Common myeloid progenitor, CD34-positive (primary cell): ENCODE measurements at regions not wholly inside any gene's neighbourhood (a gene's known extent, or its start where the extent isn't known, plus 50 kb on each side); places are given as distances from the start of the nearest gene placed in this dataset.

Source experiments
- CTCF ChIA-PET: fragments of 350-600 bp; sonication (Branson Sonifier 250); formaldehyde crosslinking; loops from one replicate; lab custom pipeline; 2021; ENCODE audit warnings: antibody characterized with exemption; lab: Charles Lee
- POLR2A ChIA-PET: fragments of 350-600 bp; sonication (Branson Sonifier 250); formaldehyde crosslinking; loops from one replicate; lab custom pipeline; 2021; ENCODE audit warnings: antibody characterized with exemption; lab: Charles Lee
- DNase-seq, 3 donors: peaks; one replicate each; pipeline versions ENCODE4 v3.0.0 to v3.0.0-alpha.2; 2013
- H3K27ac ChIP-seq, 2 experiments: 1 replicate in 1 of 2; 2 replicates in 1 of 2; pipeline ENCODE4 v1.7.0; 2013; ENCODE audit warnings: inconsistent platforms in 2 of 2, low read length in 2 of 2, mild to moderate bottlenecking in 2 of 2, low read depth in 1 of 2, moderate library complexity in 1 of 2; ENCODE audit not compliant: severe bottlenecking in 2 of 2, insufficient read depth in 1 of 2, poor library complexity in 1 of 2
- H3K27me3 ChIP-seq, 5 experiments: replicated peaks in 2 of 5; 1 replicate in 3 of 5; 2 replicates in 2 of 5; pipeline versions ENCODE4 v1.6.1 to v1.7.0; 2013; ENCODE audit warnings: low read length in 4 of 5, mild to moderate bottlenecking in 2 of 5, moderate library complexity in 2 of 5, inconsistent platforms in 1 of 5; ENCODE audit not compliant: insufficient read depth in 5 of 5, control insufficient read depth in 4 of 5
- H3K36me3 ChIP-seq, 4 experiments: 1 replicate in 2 of 4; 2 replicates in 2 of 4; pipeline versions ENCODE4 v1.6.1 to v1.7.0; 2013; ENCODE audit warnings: low read length in 3 of 4, control low read depth in 1 of 4, mild to moderate bottlenecking in 1 of 4; ENCODE audit not compliant: control insufficient read depth in 4 of 4, insufficient read depth in 4 of 4
- H3K4me1 ChIP-seq, 4 experiments: 1 replicate in 3 of 4; 2 replicates in 1 of 4; pipeline versions ENCODE4 v1.6.1 to v1.7.1; 2013; ENCODE audit warnings: low read length in 3 of 4, mild to moderate bottlenecking in 3 of 4, control low read depth in 1 of 4, inconsistent platforms in 1 of 4, moderate library complexity in 1 of 4; ENCODE audit not compliant: control insufficient read depth in 4 of 4, insufficient read depth in 4 of 4; ENCODE audit errors: control extremely low read depth in 1 of 4
- H3K4me3 ChIP-seq, 7 experiments: 1 replicate in 4 of 7; 2 replicates in 3 of 7; pipeline versions ENCODE4 v1.5.1 to v1.7.0; 2013; ENCODE audit warnings: mild to moderate bottlenecking in 7 of 7, low read length in 6 of 7, moderate library complexity in 6 of 7, inconsistent platforms in 2 of 7, low read depth in 2 of 7, control low read depth in 1 of 7; ENCODE audit not compliant: insufficient read depth in 4 of 7, control insufficient read depth in 1 of 7; ENCODE audit errors: extremely low read depth in 1 of 7
- H3K9me3 ChIP-seq, 5 experiments: 1 replicate in 4 of 5; 2 replicates in 1 of 5; pipeline versions ENCODE4 v1.6.1 to v1.7.1; 2013; ENCODE audit warnings: low read length in 4 of 5, mild to moderate bottlenecking in 2 of 5, inconsistent platforms in 1 of 5, low read depth in 1 of 5, moderate library complexity in 1 of 5; ENCODE audit not compliant: control insufficient read depth in 4 of 5, insufficient read depth in 2 of 5; ENCODE audit errors: control extremely low read depth in 1 of 5
- WGBS: methylation state at CpG from one replicate; pipeline ENCODE4 v1.1.5; 2013; ENCODE audit not compliant: insufficient coverage; 5-methylcytosine and 5-hydroxymethylcytosine counted together

DNA sequence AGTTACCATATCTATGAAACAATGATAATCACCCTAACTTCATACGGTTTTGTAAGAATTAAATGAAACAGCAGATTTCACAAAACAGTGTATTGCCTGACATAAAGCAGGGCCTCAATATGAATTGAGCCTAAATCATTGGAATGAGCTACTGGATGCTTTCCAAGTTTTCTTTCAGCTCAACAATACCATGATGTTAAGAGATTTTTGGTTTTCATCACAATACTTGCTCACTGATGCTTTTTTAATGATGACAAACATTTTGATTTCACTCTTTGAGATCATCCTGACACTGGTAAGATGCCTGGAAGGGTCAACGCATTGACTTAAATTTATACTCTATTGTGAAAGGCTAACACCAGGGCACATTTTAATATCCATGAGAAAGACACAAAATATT lies 377.5 kb downstream of the ZNF521 start:
- H3K4me3 ChIP-seq, result no peak overlapping the region
- ChIA-PET POLR2A (no interaction called here), CTCF (no interaction called here)
- WGBS, result no CpG with 5 or more reads among the region's 2 CpGs
- no peak for DNase-seq
- no peaks in the 10 kb centered on the region for H3K4me1 ChIP-seq
- no peaks in the 10 kb centered on the region for H3K9me3 ChIP-seq
- no peaks in the 10 kb centered on the region for H3K36me3 ChIP-seq
- no peak overlapping the region for H3K27ac ChIP-seq
- H3K27me3 ChIP-seq, result no peaks in the 10 kb centered on the region

GRCh38 chr18:24975496-24976372 lies 376.2 kb downstream of the ZNF521 start:
- 93% methylated on average over 3 of the region's 6 CpGs for WGBS
- Histone ChIP-seq H3K4me1 (no peaks in the 10 kb centered on the region), H3K27ac (no peak overlapping the region), H3K9me3 (no peaks in the 10 kb centered on the region), H3K36me3 (no peaks in the 10 kb centered on the region), H3K4me3 (no peak overlapping the region), H3K27me3 (no peaks in the 10 kb centered on the region)
- CTCF ChIA-PET, result interaction anchor here (0.8 kb wide), 1 partner anchor 20 kb away, joined by 3 read pairs; no protein-coding TSS in a partner anchor
- POLR2A ChIA-PET, result no interaction called here
- no peak for DNase-seq

DNA sequence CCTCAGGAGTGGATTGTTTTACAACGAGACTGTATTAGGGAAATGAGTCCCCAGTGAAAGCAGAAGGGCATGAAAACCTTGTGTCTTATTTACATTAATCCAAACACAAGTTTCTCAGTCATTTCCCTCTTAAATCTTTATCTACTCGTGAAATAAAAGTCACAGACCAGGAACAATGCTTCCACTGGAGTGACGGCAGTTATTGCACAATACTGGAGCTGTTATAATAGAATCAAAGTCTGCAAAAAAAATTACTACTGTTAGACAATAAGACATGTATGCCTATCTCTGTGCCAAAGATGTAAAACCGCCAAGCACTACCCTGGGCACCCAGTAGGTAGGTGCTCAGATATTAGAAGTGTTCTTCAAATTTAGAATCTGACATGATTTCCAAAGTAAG lies 375.5 kb downstream of the ZNF521 start:
- 100% methylated on average over 1 of the region's 4 CpGs for WGBS
- H3K36me3 ChIP-seq, result no peaks in the 10 kb centered on the region
- H3K4me3 ChIP-seq, result no peak overlapping the region
- DNase-seq, result no peak
- H3K27me3 ChIP-seq, result no peaks in the 10 kb centered on the region
- H3K9me3 ChIP-seq, result no peaks in the 10 kb centered on the region
- H3K4me1 ChIP-seq, result no peaks in the 10 kb centered on the region
- ChIA-PET POLR2A (no interaction called here), CTCF (no interaction called here)
- no peak overlapping the region for H3K27ac ChIP-seq

DNA sequence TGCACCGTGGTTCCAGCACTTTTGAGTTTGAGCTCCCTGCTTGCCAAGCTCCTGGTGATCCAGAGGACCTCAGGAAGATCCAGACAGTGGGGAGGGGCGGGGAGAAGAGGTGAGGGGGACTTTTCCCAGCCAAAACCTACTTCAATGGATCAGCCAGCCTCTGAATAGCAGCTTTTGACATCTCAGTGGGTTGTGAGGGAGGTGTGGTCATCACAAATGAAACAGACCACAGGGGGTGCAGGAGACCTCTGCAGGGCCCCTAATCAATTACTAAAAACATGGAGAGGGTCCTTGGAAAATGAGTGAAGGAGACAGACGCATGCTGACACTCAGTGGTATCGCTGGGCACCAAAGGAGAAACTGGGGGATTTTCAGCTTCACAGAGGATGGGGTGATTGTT lies 372.7 kb downstream of the ZNF521 start:
- Histone ChIP-seq H3K27ac (no peak overlapping the region), H3K9me3 (no peaks in the 10 kb centered on the region), H3K4me3 (no peak overlapping the region), H3K4me1 (no peaks in the 10 kb centered on the region), H3K36me3 (no peaks in the 10 kb centered on the region), H3K27me3 (no peaks in the 10 kb centered on the region)
- no peak for DNase-seq
- 90% methylated on average over 2 of the region's 4 CpGs for WGBS
- CTCF ChIA-PET, result no interaction called here
- POLR2A ChIA-PET, result no interaction called here

DNA sequence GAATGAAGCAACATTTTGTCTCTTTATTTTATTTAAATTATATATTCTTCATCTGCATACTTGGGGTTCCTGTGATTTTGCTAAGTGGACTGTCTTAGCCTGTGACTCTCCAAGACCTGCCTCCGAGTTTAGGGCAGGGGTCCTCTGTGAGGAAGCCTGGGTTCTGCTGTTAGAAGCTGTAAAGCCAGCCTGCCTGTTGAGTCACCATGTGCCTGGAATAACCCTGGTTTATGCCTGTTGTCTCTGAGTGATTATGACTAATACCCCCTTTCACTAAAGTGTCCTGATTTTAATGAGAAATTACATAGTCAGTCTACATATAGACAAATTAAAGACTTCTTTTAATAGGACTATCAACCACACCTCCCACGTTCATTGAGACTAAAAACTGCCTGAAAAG lies 369.1 kb downstream of the ZNF521 start:
- Histone ChIP-seq H3K9me3 (no peaks in the 10 kb centered on the region), H3K4me1 (no peaks in the 10 kb centered on the region), H3K36me3 (no peaks in the 10 kb centered on the region), H3K27ac (no peak overlapping the region), H3K4me3 (no peak overlapping the region), H3K27me3 (no peaks in the 10 kb centered on the region)
- ChIA-PET CTCF (no interaction called here), POLR2A (no interaction called here)
- DNase-seq, result no peak
- 97% methylated on average over 2 of the region's 2 CpGs for WGBS

DNA sequence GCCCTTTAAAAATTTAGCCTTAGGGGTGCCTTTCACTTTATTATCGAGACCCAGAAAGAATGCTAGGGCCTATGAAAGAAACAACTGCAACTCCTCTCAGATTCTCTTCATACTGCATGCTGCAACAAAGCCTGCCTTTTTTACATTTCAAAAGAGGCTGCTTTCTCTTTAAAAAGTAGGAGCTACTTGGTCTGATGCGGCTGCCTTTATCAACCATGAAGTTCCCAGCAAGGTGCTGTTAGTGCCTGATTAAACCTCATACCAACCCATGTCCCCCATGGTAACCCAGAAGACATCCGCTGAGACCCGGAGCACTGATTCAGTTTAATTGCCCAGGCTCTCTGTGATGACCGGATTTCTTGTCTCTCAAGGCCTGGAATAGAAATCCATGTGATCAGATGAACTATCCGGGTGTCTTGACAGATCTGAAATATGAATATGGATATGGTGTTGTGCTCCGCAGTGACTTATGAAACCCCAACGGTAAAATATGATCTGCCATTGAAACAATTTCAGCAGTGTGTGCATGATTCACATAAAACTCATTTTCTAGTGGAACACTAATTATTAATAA lies 368.3 kb downstream of the ZNF521 start:
- POLR2A ChIA-PET, result no interaction called here

DNA sequence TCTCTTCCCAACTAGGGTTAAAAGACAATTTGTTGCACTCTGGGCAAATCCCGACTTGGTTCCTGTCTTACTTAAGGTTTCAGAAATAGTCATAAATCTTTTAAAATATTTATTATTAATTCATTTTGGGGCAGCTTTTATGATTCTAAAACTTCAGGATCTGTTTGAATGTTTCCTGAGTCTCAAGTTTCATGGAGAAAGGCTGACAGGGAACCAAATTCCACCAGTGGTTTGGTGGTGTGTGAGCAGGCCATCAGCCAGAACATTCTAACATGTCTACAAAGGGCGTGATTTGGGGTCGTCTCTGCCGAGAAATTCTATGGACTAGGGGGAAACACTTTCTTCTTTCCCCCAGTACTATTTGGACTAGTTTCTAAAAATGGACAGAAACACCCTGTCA lies 366.4 kb downstream of the ZNF521 start:
- H3K4me3 ChIP-seq, result no peak overlapping the region
- no peak overlapping the region for H3K27ac ChIP-seq
- H3K4me1 ChIP-seq, result peaks cover 0 to 6% (median 2%) of the 10 kb centered on the region in 4 experiments
- H3K9me3 ChIP-seq, result no peaks in the 10 kb centered on the region
- 96% methylated on average over 3 of the region's 4 CpGs for WGBS
- no peaks in the 10 kb centered on the region for H3K36me3 ChIP-seq
- no peak for DNase-seq
- POLR2A ChIA-PET, result no interaction called here
- CTCF ChIA-PET, result no interaction called here
- H3K27me3 ChIP-seq, result no peaks in the 10 kb centered on the region

More for the DNA sequence above, 368.3 kb downstream of the ZNF521 start:
- no peak overlapping the region for H3K4me3 ChIP-seq
- CTCF ChIA-PET, result no interaction called here
- peaks cover 0 to 4% (median 2%) of the 10 kb centered on the region in 4 experiments for H3K4me1 ChIP-seq
- no peaks in the 10 kb centered on the region for H3K36me3 ChIP-seq
- H3K9me3 ChIP-seq, result no peaks in the 10 kb centered on the region
- no peak for DNase-seq
- no peaks in the 10 kb centered on the region for H3K27me3 ChIP-seq
- H3K27ac ChIP-seq, result no peak overlapping the region
- 99% methylated on average over 7 of the region's 8 CpGs for WGBS
